ENCODE measurements at regions not wholly inside any gene's neighbourhood (a gene's known extent, or its start where the extent isn't known, plus 50 kb on each side); places are given as distances from the start of the nearest gene placed in this dataset.

GRCh38 chr2:14011190-14011589, 621.3 kb upstream of the LRATD1 start:
- TF ChIP-seq POLR2A (IDR thresholded peaks at IDR 0.05) = no peak
- no peak for TF ChIP-seq CTCF (IDR thresholded peaks at IDR 0.05)

All from Peyer's patch (tissue), 4 donors.